ENCODE measurements at regions not wholly inside any gene's neighbourhood (a gene's known extent, or its start where the extent isn't known, plus 50 kb on each side); places are given as distances from the start of the nearest gene placed in this dataset.

DNA sequence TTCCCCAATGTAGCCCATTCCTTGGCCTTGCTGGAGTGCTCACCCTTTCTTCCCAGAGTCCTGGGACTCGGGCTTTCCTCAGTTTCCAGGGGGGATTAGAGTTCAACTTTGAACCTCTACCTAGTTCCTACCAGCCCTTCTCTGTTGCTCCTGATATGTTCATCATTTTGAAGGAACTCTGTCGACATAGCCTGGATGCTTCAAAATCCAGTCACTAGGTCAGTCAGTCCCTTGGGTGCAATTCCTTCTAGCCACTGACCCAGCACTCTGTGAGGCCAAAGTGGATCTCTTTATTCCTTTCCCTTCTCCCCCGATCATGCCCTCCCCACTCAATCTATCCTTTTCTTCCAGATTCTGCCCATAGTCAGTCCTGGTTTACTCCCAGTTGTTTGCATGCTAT lies 72.3 kb upstream of the TMCC3 start:
- TF ChIP-seq, protein P1, sequence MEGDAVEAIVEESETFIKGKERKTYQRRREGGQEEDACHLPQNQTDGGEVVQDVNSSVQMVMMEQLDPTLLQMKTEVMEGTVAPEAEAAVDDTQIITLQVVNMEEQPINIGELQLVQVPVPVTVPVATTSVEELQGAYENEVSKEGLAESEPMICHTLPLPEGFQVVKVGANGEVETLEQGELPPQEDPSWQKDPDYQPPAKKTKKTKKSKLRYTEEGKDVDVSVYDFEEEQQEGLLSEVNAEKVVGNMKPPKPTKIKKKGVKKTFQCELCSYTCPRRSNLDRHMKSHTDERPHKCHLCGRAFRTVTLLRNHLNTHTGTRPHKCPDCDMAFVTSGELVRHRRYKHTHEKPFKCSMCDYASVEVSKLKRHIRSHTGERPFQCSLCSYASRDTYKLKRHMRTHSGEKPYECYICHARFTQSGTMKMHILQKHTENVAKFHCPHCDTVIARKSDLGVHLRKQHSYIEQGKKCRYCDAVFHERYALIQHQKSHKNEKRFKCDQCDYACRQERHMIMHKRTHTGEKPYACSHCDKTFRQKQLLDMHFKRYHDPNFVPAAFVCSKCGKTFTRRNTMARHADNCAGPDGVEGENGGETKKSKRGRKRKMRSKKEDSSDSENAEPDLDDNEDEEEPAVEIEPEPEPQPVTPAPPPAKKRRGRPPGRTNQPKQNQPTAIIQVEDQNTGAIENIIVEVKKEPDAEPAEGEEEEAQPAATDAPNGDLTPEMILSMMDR (IDR thresholded peaks at IDR 0.05; ENCODE audit: low read depth, low read length, missing control alignments), result no peak
- H3K4me3 ChIP-seq (ENCODE audit: low read depth, low read length), result no peak overlapping the region
- in situ Hi-C loops (cut with HindIII; ENCODE audit: low sequenced_read_pairs), result no loop called here
- no peak for DNase-seq (ENCODE audit: low read depth)

DNA sequence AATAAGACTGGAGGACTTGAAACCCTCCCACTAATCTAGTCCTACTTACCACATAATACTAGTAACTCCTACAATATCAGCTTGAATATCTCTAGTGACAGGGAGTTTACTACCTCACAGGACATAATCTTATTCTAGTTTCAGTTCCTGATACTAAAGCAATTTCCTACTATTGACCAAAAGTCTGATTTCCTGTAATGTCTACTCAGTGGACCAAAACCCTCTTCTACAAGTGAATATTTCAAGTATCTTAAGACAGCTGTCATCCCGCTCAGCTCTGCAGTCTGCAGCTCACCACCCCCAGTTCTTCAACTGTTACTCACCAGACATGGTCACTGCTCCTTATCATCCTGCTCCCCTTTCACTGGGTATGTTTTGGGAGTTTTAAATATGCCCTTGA lies 70.8 kb upstream of the TMCC3 start:
- H3K4me3 ChIP-seq (ENCODE audit: low read depth, low read length), result no peak overlapping the region
- in situ Hi-C loops (cut with HindIII; ENCODE audit: low sequenced_read_pairs), result no loop called here
- DNase-seq (ENCODE audit: low read depth), result no peak
- TF ChIP-seq, protein P1 (IDR thresholded peaks at IDR 0.05; ENCODE audit: low read depth, low read length, missing control alignments), result no peak

DNA sequence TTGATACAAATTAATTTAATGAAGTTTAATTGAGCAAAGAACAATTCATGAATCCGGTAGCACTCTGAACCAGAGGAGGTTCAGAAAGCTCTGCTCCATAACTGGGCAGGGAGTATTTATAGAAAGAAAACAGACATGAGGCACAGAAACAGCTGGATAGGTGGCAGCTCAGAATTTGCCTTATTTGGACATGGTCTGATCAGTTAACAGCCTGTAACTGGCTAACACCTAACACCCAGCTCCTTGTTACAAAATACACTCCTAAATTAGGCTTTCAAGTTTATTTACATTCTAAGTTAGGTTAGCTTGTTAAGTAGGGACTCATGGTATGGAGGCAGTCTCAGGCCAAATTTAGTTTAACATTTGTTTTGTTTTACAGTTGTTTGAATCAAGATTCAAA lies 67.8 kb upstream of the TMCC3 start:
- no peak for DNase-seq (ENCODE audit: low read depth)
- in situ Hi-C loops (cut with HindIII; ENCODE audit: low sequenced_read_pairs), result no loop called here
- no peak overlapping the region for H3K4me3 ChIP-seq (ENCODE audit: low read depth, low read length)
- TF ChIP-seq, protein P1 (IDR thresholded peaks at IDR 0.05; ENCODE audit: low read depth, low read length, missing control alignments), result no peak

DNA sequence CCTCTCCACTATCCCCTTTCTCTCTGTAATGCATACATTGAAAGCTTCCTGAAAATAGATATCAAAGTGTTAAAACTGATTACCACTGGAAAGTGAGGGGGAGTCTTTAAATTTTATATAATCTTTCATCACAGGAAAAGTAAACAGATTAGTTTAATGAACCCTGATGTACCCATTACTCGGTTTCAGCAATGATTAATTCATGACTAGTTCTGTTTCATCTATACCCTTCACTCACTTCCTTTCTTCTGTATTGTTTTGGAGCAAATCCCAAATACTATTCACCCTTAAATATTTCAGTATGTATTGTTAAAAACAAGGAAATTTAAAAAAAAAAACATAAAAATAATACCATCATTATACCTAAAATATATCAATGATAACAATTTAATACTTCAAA lies 67.3 kb upstream of the TMCC3 start:
- DNase-seq (ENCODE audit: low read depth), result no peak
- TF ChIP-seq, protein P1 (IDR thresholded peaks at IDR 0.05; ENCODE audit: low read depth, low read length, missing control alignments), result no peak
- in situ Hi-C loops (cut with HindIII; ENCODE audit: low sequenced_read_pairs), result no loop called here
- no peak overlapping the region for H3K4me3 ChIP-seq (ENCODE audit: low read depth, low read length)

- in situ Hi-C loops (cut with HindIII; ENCODE audit: low sequenced_read_pairs), result no loop called here
- TF ChIP-seq, protein P1 (IDR thresholded peaks at IDR 0.05; ENCODE audit: low read depth, low read length, missing control alignments), result no peak
- DNase-seq (ENCODE audit: low read depth), result no peak
- no peak overlapping the region for H3K4me3 ChIP-seq (ENCODE audit: low read depth, low read length)
Observed at GRCh38 chr12:94717108-94717507, 66.8 kb upstream of the TMCC3 start.

DNA sequence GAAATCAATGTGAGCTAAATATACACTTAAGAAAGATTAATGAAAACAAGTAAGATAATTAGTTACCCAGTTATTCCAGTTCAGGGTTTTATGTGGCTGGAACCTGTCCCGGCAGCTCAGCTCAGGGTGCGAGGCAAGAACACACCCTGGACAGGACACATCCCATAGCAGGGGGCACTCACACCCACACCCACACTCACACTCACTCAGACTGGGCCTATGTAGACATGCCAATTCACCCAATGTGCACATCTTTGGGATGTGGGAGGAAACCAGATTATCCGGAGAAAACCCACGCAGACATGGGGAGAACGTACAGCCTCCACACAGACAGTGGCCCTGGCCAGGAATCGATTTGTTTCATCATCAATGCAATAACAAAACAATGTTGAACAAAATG lies 66.0 kb upstream of the TMCC3 start:
- no peak for DNase-seq (ENCODE audit: low read depth)
- H3K4me3 ChIP-seq (ENCODE audit: low read depth, low read length), result no peak overlapping the region
- TF ChIP-seq, protein P1 (IDR thresholded peaks at IDR 0.05; ENCODE audit: low read depth, low read length, missing control alignments), result no peak
- in situ Hi-C loops (cut with HindIII; ENCODE audit: low sequenced_read_pairs), result no loop called here

All from astrocyte of the cerebellum (primary cell).